Stimulated activated CD8-positive, alpha-beta memory T cell treated with anti-CD3 and anti-CD28 coated beads, Interleukin-4, amount 100 ng/mL, for 48 hours (primary cell): ENCODE measurements at regions not wholly inside any gene's neighbourhood (a gene's known extent, or its start where the extent isn't known, plus 50 kb on each side); places are given as distances from the start of the nearest gene placed in this dataset.
"Not testable (repeated sequence)": the region's sequence is repeated elsewhere in the genome, so short reads cannot be mapped to it uniquely, and the experiment has no call there.

Experiments used
- DNase-seq: peaks from one replicate; pipeline ENCODE4 v3.0.0-alpha.2; 2020

- no peak for DNase-seq
Observed at GRCh38 chr14:53741479-53742232, 215.0 kb downstream of the BMP4 start.

GRCh38 chr14:53740570-53740969 is 216.1 kb downstream of the BMP4 start:
- no peak for DNase-seq

- no peak for DNase-seq
Observed at GRCh38 chr14:53735916-53736315, 220.7 kb downstream of the BMP4 start.

GRCh38 chr14:53723221-53723620 is 233.4 kb downstream of the BMP4 start:
- no peak for DNase-seq

GRCh38 chr14:53719536-53719935 is 237.1 kb downstream of the BMP4 start:
- no peak for DNase-seq

GRCh38 chr14:53716578-53716977 is 240.0 kb downstream of the BMP4 start:
- no peak for DNase-seq

GRCh38 chr14:53715193-53715721 is 241.4 kb downstream of the BMP4 start:
- no peak for DNase-seq

GRCh38 chr14:53714495-53715192 is 242.0 kb downstream of the BMP4 start:
- no peak for DNase-seq

- not testable (repeated sequence) for DNase-seq
Observed at GRCh38 chr14:53712901-53713300, 243.7 kb downstream of the BMP4 start.

- no peak for DNase-seq
Observed at GRCh38 chr14:53711205-53711604, 245.4 kb downstream of the BMP4 start.

GRCh38 chr14:53710615-53711014 is 246.0 kb downstream of the BMP4 start:
- DNase-seq = no peak

- DNase-seq = no peak
Observed at GRCh38 chr14:53709381-53709780, 247.2 kb downstream of the BMP4 start.

- DNase-seq = no peak
Observed at GRCh38 chr14:53703457-53703856, 253.2 kb downstream of the BMP4 start.

- no peak for DNase-seq
Observed at GRCh38 chr14:53701108-53701875, 255.3 kb downstream of the BMP4 start.

- DNase-seq = no peak
Observed at GRCh38 chr14:53696217-53696965, 260.2 kb downstream of the BMP4 start.

GRCh38 chr14:53695692-53696214 is 260.9 kb downstream of the BMP4 start:
- no peak for DNase-seq

- DNase-seq = no peak
Observed at GRCh38 chr14:53692885-53693284, 263.7 kb downstream of the BMP4 start.

GRCh38 chr14:53692451-53692850 is 264.2 kb downstream of the BMP4 start:
- no peak for DNase-seq

GRCh38 chr14:53683229-53683628 is 273.4 kb downstream of the BMP4 start:
- DNase-seq = no peak

- DNase-seq = no peak
Observed at GRCh38 chr14:53672526-53672925, 284.1 kb downstream of the BMP4 start.

- no peak for DNase-seq
Observed at GRCh38 chr14:53670701-53671100, 285.9 kb downstream of the BMP4 start.

GRCh38 chr14:53668897-53669296 is 287.7 kb downstream of the BMP4 start:
- DNase-seq = no peak
